C4-2B (cell line): ENCODE measurements at regions not wholly inside any gene's neighbourhood (a gene's known extent, or its start where the extent isn't known, plus 50 kb on each side); places are given as distances from the start of the nearest gene placed in this dataset.

Experiments used
- CTCF ChIP-seq: fragments of 450-650 bp; conservative IDR thresholded peaks from 2 replicates; pipeline ENCODE4 v1.5.1; 2017; ENCODE audit warnings: mild to moderate bottlenecking
- ZFX ChIP-seq: fragments of 450-650 bp; IDR thresholded peaks from 2 replicates; pipeline ENCODE4 v1.6.1; 2017

GRCh38 chr5:143687604-143688003 is 124.4 kb upstream of the HMHB1 start:
- no peak for TF ChIP-seq CTCF
- TF ChIP-seq ZFX: no peak
